NCI-H2171 treated with DMSO at 0.1 percent for 48 hours (cell line): ENCODE measurements at regions not wholly inside any gene's neighbourhood (a gene's known extent, or its start where the extent isn't known, plus 50 kb on each side); places are given as distances from the start of the nearest gene placed in this dataset.
"Not testable (repeated sequence)": the region's sequence is repeated elsewhere in the genome, so short reads cannot be mapped to it uniquely, and the experiment has no call there.

ENCODE experiments used
- DNase-seq: peaks from one replicate; lab custom pipeline; 2025; lab: John Stamatoyannopoulos, UW

DNA sequence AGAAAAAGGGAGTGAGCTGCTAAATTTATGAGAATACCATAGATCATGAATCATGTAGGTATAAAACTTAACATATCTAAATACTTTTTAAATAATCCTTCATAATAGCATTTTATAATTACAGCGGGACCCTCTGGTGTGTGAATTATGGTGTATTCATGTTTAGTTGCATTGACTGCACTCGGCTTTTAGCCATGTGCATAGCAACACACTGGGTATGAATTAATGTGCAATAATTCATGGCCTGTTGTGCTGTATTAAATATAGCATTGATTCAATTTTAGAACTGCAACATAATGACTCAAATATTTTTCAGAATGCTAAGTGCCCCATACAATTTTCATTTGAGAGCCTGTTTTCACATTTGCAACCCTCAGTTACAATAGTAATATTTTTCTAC is 249.6 kb upstream of the G2E3 start:
- DNase-seq = no peak

DNA sequence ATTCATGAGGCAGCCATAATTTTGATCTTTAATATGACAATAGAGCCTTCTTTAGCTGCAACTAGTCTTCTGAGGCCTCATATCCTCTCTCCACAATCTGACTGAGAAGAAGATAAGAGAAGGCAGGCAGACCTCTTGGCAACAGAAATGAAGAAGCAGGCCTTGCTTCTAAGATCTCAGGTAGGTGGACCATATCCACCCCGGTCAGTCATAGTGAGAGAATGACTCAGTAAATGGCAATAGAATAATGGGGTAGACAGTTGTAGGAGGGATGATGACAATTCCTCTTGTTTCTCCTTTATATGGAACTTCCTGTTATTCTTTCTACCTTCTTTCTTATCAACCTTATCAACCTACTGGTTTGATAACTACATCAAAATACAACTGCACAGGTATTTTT is 246.7 kb upstream of the G2E3 start:
- DNase-seq = no peak

DNA sequence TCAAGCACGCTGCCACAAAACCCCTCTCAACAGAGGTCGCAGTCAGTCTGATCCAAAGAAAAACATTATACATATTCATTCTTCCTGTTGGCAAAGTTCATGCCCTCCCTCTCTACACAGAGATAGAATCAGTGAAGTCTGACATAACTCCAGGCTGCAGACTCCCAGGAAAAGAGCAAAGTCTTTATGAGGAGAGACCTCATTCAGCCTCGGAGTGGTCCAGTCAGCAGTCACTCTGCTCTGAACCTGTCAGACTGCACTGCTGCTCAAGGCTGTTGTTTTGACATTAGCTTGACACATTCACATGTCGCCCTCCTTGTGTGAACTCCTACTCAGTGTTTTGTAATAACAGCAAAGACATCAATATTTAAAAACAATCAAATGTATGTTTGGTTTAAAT is 241.2 kb upstream of the G2E3 start:
- no peak for DNase-seq

DNA sequence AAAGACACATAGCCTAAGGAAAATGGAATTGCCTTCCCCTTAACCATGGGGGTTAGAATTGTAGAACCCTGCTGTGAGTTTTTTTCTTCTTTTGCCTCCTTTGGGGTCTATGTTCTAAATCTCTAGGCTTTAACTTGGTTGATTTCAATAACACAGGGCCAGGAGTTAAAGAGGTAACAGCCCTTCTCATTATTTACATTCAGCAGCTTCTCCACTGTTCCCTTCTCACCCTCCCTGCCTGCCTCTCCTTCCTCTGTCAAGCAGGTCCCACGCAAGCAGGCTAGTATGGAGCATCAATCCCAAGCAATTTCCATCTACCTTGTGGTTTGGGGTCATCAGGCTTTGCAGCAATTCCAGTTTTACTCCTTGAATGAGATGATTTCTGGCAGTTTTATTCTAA is 236.1 kb upstream of the G2E3 start:
- DNase-seq = no peak

DNA sequence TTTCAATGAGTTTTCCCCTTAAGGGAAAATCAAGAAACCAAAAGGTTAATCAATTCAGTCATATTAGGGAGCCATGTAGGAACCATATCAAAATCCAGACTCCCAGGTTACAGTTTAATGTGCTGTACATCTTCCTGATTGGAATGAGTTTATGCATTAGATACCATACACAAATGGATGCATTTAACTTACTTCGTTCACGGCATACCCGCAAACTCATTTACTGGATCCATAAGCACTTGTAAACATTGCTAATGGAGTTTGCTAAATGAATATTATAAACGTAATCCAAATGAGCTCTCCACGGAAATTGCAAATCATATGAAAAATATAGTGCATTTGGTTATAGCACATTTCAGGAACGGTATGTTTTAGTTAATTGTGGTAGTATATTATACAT is 228.9 kb upstream of the G2E3 start:
- no peak for DNase-seq

DNA sequence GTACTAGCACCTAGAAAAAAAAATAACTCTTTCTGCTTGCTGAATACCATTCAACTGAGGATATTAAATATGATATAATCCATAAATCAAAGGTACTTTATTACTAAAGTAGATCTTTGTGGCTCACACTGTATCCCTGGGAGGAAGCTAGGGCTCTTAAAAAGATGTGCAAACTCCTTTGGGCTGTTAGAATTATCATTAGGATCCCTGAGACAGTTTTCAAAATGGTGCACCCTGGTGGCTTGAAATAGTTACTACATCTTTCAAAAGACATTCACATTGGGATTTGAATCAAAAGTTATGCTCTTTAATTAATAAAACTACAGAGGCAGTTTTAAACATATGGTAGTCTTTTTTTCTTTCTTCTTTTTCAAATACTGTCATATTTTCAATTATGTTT is 228.5 kb upstream of the G2E3 start:
- no peak for DNase-seq

DNA sequence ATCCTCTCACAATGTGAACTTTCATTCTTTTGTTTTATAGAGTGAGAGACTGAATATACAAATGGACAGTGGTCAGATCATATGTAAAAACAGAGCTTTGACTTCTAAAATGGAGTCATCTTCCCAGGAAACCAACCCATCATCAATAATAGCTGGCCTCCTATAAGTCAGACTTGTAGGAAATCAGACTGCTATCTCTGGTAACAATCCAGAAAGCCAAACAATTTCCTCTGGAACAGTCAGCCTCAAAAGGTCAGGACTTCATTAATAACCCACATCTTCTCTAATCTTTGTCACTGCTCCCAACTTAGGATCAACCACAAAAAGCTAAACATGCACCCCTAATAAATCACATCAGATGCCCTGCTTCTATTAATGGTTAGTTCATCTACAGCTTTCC is 227.9 kb upstream of the G2E3 start:
- no peak for DNase-seq

DNA sequence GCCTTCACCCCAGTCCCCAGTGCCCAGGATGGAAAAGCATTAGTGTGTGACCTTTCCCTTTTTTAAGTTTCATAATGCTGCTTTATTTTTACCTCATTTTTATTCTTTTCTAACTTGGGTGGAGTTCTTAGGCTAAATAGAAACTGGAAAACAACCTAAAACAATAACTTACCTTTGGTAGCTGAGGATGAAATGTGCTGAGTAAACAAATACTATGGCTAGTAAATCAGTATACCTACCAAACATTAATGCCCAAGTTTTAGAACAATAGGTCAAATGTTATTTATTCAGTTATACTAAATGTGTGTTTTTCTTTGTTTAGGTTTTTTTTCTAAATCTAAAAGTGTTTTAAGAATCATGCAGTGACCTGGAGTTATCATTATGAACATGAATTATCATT is 226.6 kb upstream of the G2E3 start:
- no peak for DNase-seq

DNA sequence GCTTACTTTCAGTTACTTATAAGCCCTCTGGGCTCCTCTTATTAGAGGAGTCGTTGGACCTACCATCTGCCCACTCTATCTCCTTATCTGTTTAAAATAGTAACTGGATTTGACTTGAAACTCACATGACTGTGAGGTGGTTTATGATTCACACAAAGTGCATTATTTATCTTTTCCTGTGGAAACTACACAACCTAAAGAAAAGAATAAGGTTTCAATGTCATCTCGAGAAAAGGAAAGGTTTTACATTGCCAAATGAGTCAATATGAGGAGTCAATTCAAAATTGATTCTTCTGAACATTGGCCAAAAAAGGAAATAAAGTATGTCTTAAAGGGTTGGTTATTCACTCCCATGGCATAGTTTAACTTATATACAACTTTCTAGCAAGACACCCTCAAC is 225.0 kb upstream of the G2E3 start:
- DNase-seq = no peak

DNA sequence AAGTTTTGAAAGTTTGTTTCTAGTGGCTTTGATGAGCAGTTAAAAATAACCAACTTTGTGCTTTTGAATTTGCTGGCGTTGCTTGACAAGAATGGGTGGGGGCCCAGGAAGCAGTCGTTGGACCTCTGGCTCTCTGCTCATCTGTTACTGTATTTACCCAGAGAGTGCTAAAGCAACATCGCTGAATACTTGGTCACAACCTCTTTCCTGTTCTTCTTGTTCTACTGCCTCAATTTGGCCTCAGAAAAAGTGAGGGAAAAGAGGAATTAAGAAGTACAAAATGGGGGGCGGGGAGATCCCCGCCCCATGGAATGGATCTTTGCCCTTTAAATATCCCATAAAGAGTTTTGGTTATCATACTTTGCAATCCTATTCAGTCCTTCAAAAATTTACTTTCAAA is 221.5 kb upstream of the G2E3 start:
- DNase-seq = no peak

DNA sequence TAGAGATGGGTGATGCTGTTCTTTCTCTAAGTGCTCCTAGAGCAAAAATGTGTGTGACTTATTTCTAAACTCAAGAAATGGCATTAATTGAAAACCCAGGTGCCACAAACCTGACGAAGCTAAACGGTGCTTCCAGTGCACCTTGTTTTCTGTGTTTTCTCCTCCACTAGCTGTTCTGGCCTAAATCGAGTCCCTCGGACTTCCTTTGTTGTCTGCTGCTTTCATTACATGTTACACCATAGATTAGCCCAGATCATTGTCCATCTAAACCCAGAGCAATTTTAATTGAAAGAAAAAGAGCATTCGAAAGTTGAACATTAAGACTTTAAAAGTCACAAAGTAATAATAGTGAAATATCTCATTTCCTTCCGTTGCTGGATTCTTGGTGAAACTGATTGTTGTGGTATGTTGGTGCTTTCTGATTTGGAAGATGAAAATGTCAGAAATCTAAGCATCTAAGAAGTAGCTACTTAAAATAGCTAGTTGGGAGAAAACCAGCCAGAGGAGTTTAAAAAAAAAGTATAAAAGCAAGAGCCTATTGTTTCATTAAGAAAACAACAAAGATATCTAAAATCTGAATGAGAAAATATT is 219.6 kb upstream of the G2E3 start:
- DNase-seq = no peak

DNA sequence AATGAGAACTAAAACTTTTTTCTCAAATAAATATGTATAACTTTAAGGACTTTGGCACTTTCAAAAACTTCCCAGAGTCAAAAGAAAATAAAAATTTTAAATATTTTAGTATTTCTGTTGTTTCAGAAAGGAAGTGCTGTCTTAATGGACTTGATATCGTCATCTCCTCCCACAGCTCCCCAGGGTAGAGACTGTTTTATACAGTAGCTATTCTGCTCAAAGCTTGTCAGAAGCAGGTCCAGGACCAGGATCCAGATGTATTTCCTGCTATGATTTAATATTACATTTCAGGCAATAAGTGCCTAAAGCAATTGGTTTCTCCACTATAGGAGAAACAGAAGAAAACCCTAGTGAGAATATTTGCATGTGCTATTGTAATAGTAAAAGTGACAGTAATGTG is 218.5 kb upstream of the G2E3 start:
- no peak for DNase-seq

DNA sequence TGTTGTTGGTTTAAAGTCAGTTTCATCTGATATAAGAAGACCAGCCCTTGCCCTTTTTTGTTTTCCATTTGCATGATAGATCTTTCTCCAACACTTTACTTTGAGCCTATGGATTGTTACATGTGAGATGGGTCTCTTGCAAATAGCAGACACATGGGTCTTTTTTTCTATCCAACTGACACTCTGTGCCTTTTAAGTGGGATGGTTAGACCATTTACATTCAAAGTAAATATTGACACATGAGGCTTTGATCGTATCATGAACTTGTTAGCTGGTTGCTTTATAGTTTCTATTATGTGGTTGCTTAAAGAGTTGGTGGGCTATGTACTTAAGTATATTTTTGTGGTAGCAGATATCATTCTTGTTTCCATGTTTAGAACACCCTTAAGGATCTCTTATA is 213.4 kb upstream of the G2E3 start:
- no peak for DNase-seq

DNA sequence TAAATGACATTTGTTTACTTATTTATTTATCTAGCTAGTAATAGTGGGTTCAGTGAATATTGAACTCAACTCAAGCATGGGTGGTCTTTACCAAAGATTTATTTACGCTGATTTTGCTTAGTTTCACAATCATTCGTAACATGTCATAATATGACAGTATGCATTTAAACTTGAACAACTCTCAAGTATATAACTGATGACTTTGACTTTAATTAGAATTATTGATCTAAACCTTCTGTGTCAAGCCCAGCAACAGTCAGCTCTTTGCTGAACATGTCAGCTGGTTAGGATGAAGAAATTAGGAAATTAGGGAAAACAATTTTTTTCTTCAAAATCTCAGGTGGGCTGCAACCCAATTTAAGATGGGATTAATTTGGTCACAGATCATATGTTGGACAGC is 210.5 kb upstream of the G2E3 start:
- DNase-seq = no peak

DNA sequence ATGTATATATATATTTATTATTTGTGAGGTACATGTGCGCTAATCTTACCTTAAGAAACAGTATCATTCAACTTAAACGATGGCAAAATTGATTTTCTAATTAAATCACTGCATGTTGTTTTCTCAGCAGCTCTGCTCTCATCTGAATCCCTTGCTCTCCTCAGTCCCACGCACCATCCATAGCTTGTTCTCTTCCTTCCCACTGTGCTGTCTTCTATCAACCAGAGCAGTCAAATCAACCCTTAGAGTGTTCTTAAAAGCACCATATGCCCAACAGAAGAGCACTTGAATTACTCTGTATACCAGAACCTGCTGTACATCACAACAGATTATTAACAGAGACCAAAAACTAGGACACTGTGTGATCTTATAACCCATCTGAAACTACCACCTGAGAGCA is 209.4 kb upstream of the G2E3 start:
- DNase-seq = no peak

DNA sequence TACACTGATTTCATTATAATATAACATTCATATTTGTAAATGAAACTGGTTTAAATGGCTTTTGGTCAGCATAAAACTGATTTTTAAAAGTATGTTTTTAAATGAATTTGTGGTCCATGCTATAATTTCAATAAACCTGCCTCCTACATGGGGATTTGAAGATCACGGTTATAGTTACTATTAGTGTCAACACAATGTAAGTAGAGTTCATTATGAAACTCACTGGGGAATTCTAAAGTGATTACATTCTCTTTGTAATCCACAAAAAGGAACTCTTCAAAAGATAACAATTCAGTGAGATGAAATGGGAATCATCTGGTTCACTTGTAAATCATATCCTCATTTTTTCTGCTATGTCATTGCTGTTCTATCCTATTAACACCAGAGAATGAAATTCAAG is 204.5 kb upstream of the G2E3 start:
- no peak for DNase-seq

DNA sequence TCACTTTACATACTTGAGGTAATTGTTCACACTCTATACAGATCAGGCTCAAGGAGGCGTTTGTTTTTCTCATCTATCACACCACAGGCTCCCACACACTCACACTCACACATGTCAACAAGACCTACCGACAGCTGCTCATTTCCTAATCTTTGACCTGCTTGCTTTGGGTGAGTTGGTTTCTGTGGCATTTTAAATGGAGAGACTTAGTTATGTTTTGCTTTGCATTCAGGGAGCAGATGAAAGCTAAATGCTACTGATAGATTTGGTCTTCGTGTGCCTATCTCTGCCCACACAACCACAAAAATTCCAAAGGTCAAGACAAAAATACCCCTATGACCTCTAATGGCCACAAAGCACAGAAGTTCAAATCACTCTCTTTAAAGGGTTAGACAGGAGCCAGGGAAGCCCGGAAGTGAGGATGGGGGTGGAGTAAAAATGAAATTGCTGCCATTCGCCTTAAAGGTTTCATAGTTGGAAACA is 203.5 kb upstream of the G2E3 start:
- no peak for DNase-seq

DNA sequence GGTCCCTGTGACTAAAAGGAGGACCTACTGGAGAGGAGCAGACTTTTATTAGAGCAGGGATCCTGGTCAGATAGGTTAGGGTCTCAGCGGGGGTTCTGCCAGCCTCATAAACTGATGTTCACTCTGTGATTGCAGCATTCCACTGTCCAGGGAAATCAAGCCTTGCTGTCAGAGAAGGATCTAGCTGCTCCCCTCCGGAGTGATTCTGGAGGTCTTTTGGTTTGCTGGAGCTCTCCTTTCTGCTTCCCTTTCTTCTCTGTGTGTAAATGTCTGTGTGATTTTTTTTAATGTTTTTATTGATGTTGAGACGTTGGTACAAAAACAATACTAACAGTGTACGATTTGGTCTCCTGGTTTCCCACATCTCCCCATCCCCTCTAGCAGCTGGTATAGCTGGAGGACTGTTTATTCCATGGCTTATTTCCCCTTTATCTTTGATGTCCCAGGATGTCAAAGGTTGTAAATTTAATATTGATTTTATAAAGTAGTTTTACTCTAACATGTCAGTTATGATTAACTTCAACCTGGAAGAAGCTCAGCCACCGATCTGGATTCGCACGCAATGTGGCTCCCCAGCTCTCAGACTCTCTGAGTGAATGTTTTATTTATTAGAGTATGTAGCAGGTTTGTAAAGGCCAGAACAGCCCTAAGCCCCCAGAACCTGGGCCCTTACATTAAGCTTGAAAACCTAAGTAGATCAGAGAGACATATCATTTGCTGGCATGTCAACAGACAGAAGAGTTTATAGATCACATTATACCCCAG is 202.3 kb upstream of the G2E3 start:
- DNase-seq = no peak

DNA sequence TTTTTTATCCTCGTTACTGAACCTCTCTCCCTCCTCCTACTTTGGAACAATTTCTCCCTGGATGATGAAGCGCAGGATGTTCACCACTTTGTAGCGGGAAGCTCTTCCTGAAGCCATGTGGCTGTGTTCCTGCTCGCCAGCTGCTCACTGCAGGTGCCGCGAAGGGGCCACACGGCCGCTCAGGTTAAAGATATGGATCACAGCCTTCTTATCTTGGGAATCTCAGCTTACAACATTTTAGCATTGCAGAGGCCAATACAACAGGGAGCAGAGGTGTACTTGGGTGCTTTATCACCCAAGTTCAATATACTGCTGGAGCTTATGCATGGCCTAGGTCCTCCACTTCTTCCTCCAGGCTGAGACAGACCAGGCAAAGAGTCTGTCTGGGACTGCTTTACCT is 201.2 kb upstream of the G2E3 start:
- DNase-seq = no peak

DNA sequence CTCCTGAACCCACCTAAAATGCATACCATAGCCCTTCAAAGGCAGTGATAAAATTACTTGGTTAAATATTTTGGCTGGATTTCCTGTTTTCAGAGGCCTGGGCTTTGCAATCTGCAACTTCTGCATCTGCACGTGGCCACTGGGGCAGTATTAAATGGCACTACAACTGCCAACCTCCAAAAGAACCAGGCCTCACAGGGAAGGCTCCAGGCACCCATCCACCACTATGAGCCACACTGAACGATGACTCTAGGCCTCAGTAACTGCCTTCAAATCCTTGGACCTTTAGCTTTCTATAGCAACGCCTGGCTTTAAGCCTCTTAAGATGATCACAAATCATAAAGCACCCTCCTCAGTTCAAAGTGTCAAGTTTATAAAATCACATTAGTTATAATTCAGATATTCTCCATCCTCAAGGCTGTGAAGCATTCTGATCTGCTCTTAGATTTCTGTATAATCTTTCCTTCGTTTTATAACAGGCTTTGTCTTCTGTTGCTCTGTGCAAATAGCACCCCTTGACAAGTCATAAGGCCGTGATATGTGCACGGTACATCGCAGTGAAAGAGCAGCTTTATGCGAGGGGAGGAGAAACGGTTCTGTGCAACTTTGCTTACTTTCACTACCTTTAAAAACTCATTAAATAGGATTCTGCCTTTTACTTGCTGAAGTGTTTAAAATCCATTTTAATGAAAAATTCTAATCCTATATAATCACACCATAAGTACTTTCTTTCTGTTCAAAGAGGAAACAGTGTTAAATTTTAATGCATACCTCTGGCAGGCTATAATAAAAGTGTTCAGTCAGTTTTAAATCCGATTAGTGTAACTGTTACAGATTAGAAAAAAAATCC is 196.4 kb upstream of the G2E3 start:
- DNase-seq = no peak

DNA sequence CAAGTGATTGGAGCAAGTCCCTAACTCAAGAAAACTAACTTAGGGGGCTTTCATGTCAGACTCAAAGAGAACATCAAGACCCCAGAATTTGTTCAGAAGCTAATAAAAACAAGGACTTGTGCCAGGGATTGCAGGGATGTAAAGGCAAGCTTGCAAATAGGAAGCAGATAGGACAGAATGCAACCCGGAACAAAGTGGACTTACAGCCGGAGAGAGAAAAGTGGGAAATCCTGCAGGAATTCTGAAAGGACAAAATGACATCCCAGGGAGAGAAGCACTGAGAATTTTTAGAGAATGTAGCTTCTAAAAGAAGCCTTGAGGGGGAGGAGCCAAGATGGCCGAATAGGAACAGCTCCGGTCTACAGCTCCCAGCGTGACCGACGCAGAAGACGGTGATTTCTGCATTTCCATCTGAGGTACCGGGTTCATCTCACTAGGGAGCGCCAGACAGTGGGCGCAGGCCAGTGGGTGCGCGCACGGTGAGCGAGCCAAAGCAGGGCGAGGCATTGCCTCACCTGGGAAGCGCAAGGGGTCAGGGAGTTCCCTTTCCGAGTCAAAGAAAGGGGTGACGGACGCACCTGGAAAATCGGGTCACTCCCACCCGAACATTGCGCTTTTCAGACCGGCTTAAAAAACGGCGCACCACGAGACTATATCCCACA is 195.6 kb upstream of the G2E3 start:
- not testable (repeated sequence) for DNase-seq

DNA sequence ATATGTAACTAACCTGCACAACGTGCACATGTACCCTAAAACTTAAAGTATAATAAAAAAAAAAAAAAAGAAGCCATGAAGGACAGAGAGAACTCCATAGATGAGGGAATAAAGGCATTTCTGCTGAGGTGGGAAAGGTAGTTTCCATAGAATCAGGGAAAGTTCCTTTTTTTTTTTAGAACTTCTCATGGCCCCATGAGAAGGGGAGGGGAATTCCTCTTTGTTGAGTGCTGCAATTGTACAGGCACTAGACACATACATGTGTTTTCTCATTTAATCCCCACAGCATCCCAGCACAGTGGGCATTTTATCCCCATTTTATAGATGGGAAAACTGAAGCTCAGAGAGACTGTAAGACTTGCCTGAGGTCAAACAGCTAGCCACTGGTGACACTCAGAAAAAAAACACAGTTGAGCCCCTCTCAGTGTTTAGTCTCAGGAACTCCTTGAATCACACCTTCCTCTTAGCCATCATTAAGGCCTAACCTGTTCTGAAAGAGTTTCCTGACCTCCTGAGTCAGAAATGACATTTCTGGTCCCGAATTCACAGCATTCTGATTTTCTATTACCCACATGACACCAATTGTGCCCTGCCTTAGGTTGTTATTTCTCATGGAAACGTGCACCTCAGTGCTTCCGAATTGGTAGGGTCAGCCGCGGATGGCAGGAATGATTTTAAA is 189.3 kb upstream of the G2E3 start:
- DNase-seq = no peak
